ENCODE measurements at regions not wholly inside any gene's neighbourhood (a gene's known extent, or its start where the extent isn't known, plus 50 kb on each side); places are given as distances from the start of the nearest gene placed in this dataset.
"Not testable (repeated sequence)": the region's sequence is repeated elsewhere in the genome, so short reads cannot be mapped to it uniquely, and the experiment has no call there.

GRCh38 chr5:167381457-167381856 lies 910.0 kb upstream of the WWC1 start:
- H3K9me3 ChIP-seq = no peaks in the 10 kb centered on the region
- TF ChIP-seq CTCF (IDR thresholded peaks at IDR 0.05; ENCODE audit: low read depth, low read length) = no peak
- H3K36me3 ChIP-seq = no peaks in the 10 kb centered on the region
- H3K4me1 ChIP-seq = no peaks in the 10 kb centered on the region
- no peak for DNase-seq
- H3K4me3 ChIP-seq (ENCODE audit: low read depth, low read length) = no peak overlapping the region
- H3K27me3 ChIP-seq = peaks cover 2% of the 10 kb centered on the region; the same call in 1 of the 2 replicates

- Histone ChIP-seq H3K9me3 (no peaks in the 10 kb centered on the region), H3K27me3 (peaks cover 7% of the 10 kb centered on the region; the same call in 1 of the 2 replicates), H3K4me1 (no peaks in the 10 kb centered on the region), H3K36me3 (no peaks in the 10 kb centered on the region), H3K4me3 (ENCODE audit: low read depth, low read length) (no peak overlapping the region)
- no peak for TF ChIP-seq CTCF (IDR thresholded peaks at IDR 0.05; ENCODE audit: low read depth, low read length)
- DNase-seq = no peak
These were observed 901.9 kb upstream of the WWC1 start for GRCh38 chr5:167389537-167389936.

GRCh38 chr5:167391286-167391685 lies 900.2 kb upstream of the WWC1 start:
- DNase-seq; H3K36me3 ChIP-seq; H3K9me3 ChIP-seq; H3K4me3 ChIP-seq (ENCODE audit: low read depth, low read length); H3K27me3 ChIP-seq; H3K4me1 ChIP-seq: not testable (repeated sequence)

- no peak for DNase-seq
- Histone ChIP-seq H3K36me3 (no peaks in the 10 kb centered on the region), H3K4me1 (no peaks in the 10 kb centered on the region), H3K27me3 (peaks cover 7% of the 10 kb centered on the region; the same call in 1 of the 2 replicates), H3K4me3 (ENCODE audit: low read depth, low read length) (no peak overlapping the region), H3K9me3 (no peaks in the 10 kb centered on the region)
- TF ChIP-seq CTCF (IDR thresholded peaks at IDR 0.05; ENCODE audit: low read depth, low read length) = no peak
These were observed 899.2 kb upstream of the WWC1 start for GRCh38 chr5:167392240-167392639.

- Histone ChIP-seq H3K36me3 (no peaks in the 10 kb centered on the region), H3K27me3 (peaks cover 7% of the 10 kb centered on the region; the same call in 1 of the 2 replicates), H3K4me1 (no peaks in the 10 kb centered on the region), H3K9me3 (no peaks in the 10 kb centered on the region), H3K4me3 (ENCODE audit: low read depth, low read length) (no peak overlapping the region)
- no peak for DNase-seq
- no peak for TF ChIP-seq CTCF (IDR thresholded peaks at IDR 0.05; ENCODE audit: low read depth, low read length)
These were observed 898.1 kb upstream of the WWC1 start for GRCh38 chr5:167393358-167393757.

GRCh38 chr5:167402671-167403070 lies 888.8 kb upstream of the WWC1 start:
- Histone ChIP-seq H3K27me3 (no peaks in the 10 kb centered on the region), H3K36me3 (no peaks in the 10 kb centered on the region), H3K9me3 (no peaks in the 10 kb centered on the region), H3K4me1 (no peaks in the 10 kb centered on the region), H3K4me3 (ENCODE audit: low read depth, low read length) (no peak overlapping the region)
- DNase-seq = no peak
- no peak for TF ChIP-seq CTCF (IDR thresholded peaks at IDR 0.05; ENCODE audit: low read depth, low read length)

GRCh38 chr5:167406513-167406912 lies 884.9 kb upstream of the WWC1 start:
- Histone ChIP-seq H3K27me3 (no peaks in the 10 kb centered on the region), H3K9me3 (no peaks in the 10 kb centered on the region), H3K4me1 (no peaks in the 10 kb centered on the region), H3K4me3 (ENCODE audit: low read depth, low read length) (no peak overlapping the region), H3K36me3 (no peaks in the 10 kb centered on the region)
- no peak for TF ChIP-seq CTCF (IDR thresholded peaks at IDR 0.05; ENCODE audit: low read depth, low read length)
- DNase-seq = no peak

Measured in BE2C (cell line).